ENCODE measurements at regions not wholly inside any gene's neighbourhood (a gene's known extent, or its start where the extent isn't known, plus 50 kb on each side); places are given as distances from the start of the nearest gene placed in this dataset.

- H3K79me1 ChIP-seq (ENCODE audit: low read length): no peaks in the 10 kb centered on the region
- no peak overlapping the region for H3K23ac ChIP-seq (ENCODE audit: low read length)
Observed at GRCh38 chr7:54931532-54931931, 87.3 kb upstream of the EGFR start.

DNA sequence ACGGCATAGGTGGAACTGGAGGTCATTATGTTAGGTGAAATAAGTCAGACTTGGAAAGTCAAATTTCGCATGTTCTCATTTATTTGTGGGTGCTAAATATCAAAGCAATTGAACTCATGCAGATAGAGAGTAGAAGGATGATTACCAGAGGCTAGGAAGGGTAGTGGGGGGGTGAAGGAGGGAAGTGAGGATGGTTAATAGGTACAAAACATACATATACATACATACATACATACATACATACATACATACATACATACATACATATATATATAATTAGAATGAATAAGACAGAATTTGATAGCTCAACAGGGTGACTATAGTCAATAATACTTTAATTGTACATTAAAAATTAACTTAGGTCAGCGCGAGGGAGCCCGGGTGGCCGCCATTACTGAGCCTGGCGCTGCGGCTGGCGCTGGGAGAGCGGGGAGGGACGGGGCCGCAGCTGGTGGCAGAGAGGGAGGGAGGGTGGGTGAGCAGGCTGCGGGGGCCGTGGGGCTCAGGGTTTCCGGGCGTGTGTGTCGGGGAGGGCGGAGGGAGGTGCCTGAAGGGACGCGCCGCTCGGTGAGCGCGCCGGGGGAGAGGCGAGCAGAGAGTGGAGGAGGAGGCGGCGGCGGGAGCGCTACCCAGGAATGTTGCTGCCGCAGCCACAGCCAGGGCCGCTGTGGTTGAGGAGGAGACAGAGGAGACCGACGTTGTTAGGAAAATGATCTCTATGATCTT lies 85.8 kb upstream of the EGFR start:
- H3K18ac ChIP-seq (ENCODE audit: low read length): no peak overlapping the region
- H2BK12ac ChIP-seq (ENCODE audit: low read length): no peak overlapping the region
- no peak overlapping the region for H3K4ac ChIP-seq (ENCODE audit: low read depth, low read length)
- no peak overlapping the region for H3K27ac ChIP-seq (ENCODE audit: low read depth, low read length)
- no peak overlapping the region for H2BK5ac ChIP-seq (ENCODE audit: low read depth, low read length, poor library complexity)
- no peaks in the 10 kb centered on the region for H3K27me3 ChIP-seq (ENCODE audit: insufficient read depth, low read length)
- DNase-seq: peak; percentile 17 to 51
- no peak overlapping the region for H4K91ac ChIP-seq (ENCODE audit: low read depth, low read length)
- H2AK5ac ChIP-seq (ENCODE audit: low read length): no peak overlapping the region
- no peak overlapping the region for H3K9ac ChIP-seq (ENCODE audit: low read length)
- peak overlapping the region; percentile 35 for H4K8ac ChIP-seq (ENCODE audit: low read depth, low read length)
- peak overlapping the region; percentile 53 for H3K4me2 ChIP-seq (ENCODE audit: low read length)
- no peak overlapping the region for H2BK120ac ChIP-seq (ENCODE audit: insufficient read depth, low read length, poor library complexity)
- no peaks in the 10 kb centered on the region for H3K36me3 ChIP-seq (ENCODE audit: control insufficient read depth in 1 of 2, insufficient read depth in 2 of 2, low read length in 2 of 2)
- H3K23ac ChIP-seq (ENCODE audit: low read length): no peak overlapping the region
- WGBS (ENCODE audit: extremely low coverage, insufficient coverage, insufficient read length): no CpG with 5 or more reads among the region's 34 CpGs
- H3K9me3 ChIP-seq (ENCODE audit: insufficient read depth, low read depth, low read length): no peaks in the 10 kb centered on the region
- H3K14ac ChIP-seq (ENCODE audit: low read length): no peak overlapping the region
- peak overlapping the region; percentile 70 for H3K4me3 ChIP-seq (ENCODE audit: low read depth, low read length)
- H3K79me1 ChIP-seq (ENCODE audit: low read length): no peaks in the 10 kb centered on the region
- H3K79me2 ChIP-seq (ENCODE audit: control insufficient read depth, insufficient read depth, low read length, poor library complexity): no peaks in the 10 kb centered on the region
- H4K12ac ChIP-seq (ENCODE audit: low read depth, low read length): no peak overlapping the region
- H3K4me1 ChIP-seq (ENCODE audit: control insufficient read depth in 1 of 2, insufficient read depth in 2 of 2, low read length in 2 of 2): no peaks in the 10 kb centered on the region
- no peak overlapping the region for H2AFZ ChIP-seq (ENCODE audit: insufficient read depth, low read length, poor library complexity)

More at GRCh38 chr7:54931532-54931931, 87.3 kb upstream of the EGFR start:
- H3K9ac ChIP-seq (ENCODE audit: low read length): no peak overlapping the region
- no peak overlapping the region for H3K4me3 ChIP-seq (ENCODE audit: low read depth, low read length)
- no peak overlapping the region for H3K18ac ChIP-seq (ENCODE audit: low read length)
- WGBS (ENCODE audit: extremely low coverage, insufficient coverage, insufficient read length): no CpG with 5 or more reads among the region's 1 CpG
- H3K4me1 ChIP-seq (ENCODE audit: control insufficient read depth in 1 of 2, insufficient read depth in 2 of 2, low read length in 2 of 2): peaks cover 0 to 2% of the 10 kb centered on the region in 2 experiments
- H2BK120ac ChIP-seq (ENCODE audit: insufficient read depth, low read length, poor library complexity): no peak overlapping the region
- no peaks in the 10 kb centered on the region for H3K79me2 ChIP-seq (ENCODE audit: control insufficient read depth, insufficient read depth, low read length, poor library complexity)
- H3K14ac ChIP-seq (ENCODE audit: low read length): no peak overlapping the region
- no peak overlapping the region for H2AK5ac ChIP-seq (ENCODE audit: low read length)
- no peak for DNase-seq
- H2BK12ac ChIP-seq (ENCODE audit: low read length): no peak overlapping the region
- no peak overlapping the region for H2BK5ac ChIP-seq (ENCODE audit: low read depth, low read length, poor library complexity)
- H3K9me3 ChIP-seq (ENCODE audit: insufficient read depth, low read depth, low read length): no peaks in the 10 kb centered on the region
- no peak overlapping the region for H4K12ac ChIP-seq (ENCODE audit: low read depth, low read length)
- H3K4ac ChIP-seq (ENCODE audit: low read depth, low read length): no peak overlapping the region
- no peak overlapping the region for H2AFZ ChIP-seq (ENCODE audit: insufficient read depth, low read length, poor library complexity)
- H3K27me3 ChIP-seq (ENCODE audit: insufficient read depth, low read length): no peaks in the 10 kb centered on the region
- H4K91ac ChIP-seq (ENCODE audit: low read depth, low read length): no peak overlapping the region
- H3K36me3 ChIP-seq (ENCODE audit: control insufficient read depth in 1 of 2, insufficient read depth in 2 of 2, low read length in 2 of 2): no peaks in the 10 kb centered on the region
- no peak overlapping the region for H4K8ac ChIP-seq (ENCODE audit: low read depth, low read length)
- H3K27ac ChIP-seq (ENCODE audit: low read depth, low read length): no peak overlapping the region
- H3K4me2 ChIP-seq (ENCODE audit: low read length): no peak overlapping the region

DNA sequence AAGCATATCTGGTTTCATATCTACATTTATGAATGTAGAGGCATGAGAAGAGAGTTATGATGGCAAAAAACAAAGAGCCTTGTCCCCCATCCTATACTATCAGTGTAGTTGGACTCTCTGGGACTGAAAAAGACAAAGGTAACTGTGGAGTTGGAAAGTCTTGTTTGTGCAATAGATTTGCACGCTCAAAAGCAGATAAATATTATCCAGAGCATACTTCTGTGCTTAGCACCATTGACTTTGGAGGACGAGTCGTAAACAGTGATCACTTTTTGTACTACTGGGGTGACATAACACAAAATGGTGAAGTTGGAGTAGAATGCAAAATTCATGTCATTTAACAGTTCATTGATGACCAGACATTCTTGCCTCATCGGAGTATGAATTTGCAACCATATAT lies 85.2 kb upstream of the EGFR start:
- Histone ChIP-seq H3K36me3 (ENCODE audit: control insufficient read depth in 1 of 2, insufficient read depth in 2 of 2, low read length in 2 of 2) (no peaks in the 10 kb centered on the region), H4K8ac (ENCODE audit: low read depth, low read length) (no peak overlapping the region), H3K79me1 (ENCODE audit: low read length) (no peaks in the 10 kb centered on the region), H2AFZ (ENCODE audit: insufficient read depth, low read length, poor library complexity) (no peak overlapping the region), H3K9me3 (ENCODE audit: insufficient read depth, low read depth, low read length) (no peaks in the 10 kb centered on the region), H3K4ac (ENCODE audit: low read depth, low read length) (no peak overlapping the region), H3K27me3 (ENCODE audit: insufficient read depth, low read length) (no peaks in the 10 kb centered on the region), H3K18ac (ENCODE audit: low read length) (no peak overlapping the region), H2BK12ac (ENCODE audit: low read length) (no peak overlapping the region), H4K12ac (ENCODE audit: low read depth, low read length) (no peak overlapping the region), H4K91ac (ENCODE audit: low read depth, low read length) (no peak overlapping the region), H3K9ac (ENCODE audit: low read length) (no peak overlapping the region), H3K4me1 (ENCODE audit: control insufficient read depth in 1 of 2, insufficient read depth in 2 of 2, low read length in 2 of 2) (no peaks in the 10 kb centered on the region), H3K27ac (ENCODE audit: low read depth, low read length) (no peak overlapping the region), H3K14ac (ENCODE audit: low read length) (no peak overlapping the region), H3K79me2 (ENCODE audit: control insufficient read depth, insufficient read depth, low read length, poor library complexity) (no peaks in the 10 kb centered on the region), H3K4me2 (ENCODE audit: low read length) (peak overlapping the region; percentile 54), H2BK5ac (ENCODE audit: low read depth, low read length, poor library complexity) (no peak overlapping the region), H2BK120ac (ENCODE audit: insufficient read depth, low read length, poor library complexity) (no peak overlapping the region), H2AK5ac (ENCODE audit: low read length) (no peak overlapping the region), H3K23ac (ENCODE audit: low read length) (no peak overlapping the region), H3K4me3 (ENCODE audit: low read depth, low read length) (no peak overlapping the region)
- WGBS (ENCODE audit: extremely low coverage, insufficient coverage, insufficient read length): no CpG with 5 or more reads among the region's 4 CpGs
- DNase-seq: no peak

GRCh38 chr7:54940748-54941147 lies 78.1 kb upstream of the EGFR start:
- no CpG with 5 or more reads among the region's 3 CpGs for WGBS (ENCODE audit: extremely low coverage, insufficient coverage, insufficient read length)
- no peak overlapping the region for H3K4ac ChIP-seq (ENCODE audit: low read depth, low read length)
- no peak overlapping the region for H2BK120ac ChIP-seq (ENCODE audit: insufficient read depth, low read length, poor library complexity)
- no peaks in the 10 kb centered on the region for H3K79me2 ChIP-seq (ENCODE audit: control insufficient read depth, insufficient read depth, low read length, poor library complexity)
- no peaks in the 10 kb centered on the region for H3K36me3 ChIP-seq (ENCODE audit: control insufficient read depth in 1 of 2, insufficient read depth in 2 of 2, low read length in 2 of 2)
- no peak overlapping the region for H2BK12ac ChIP-seq (ENCODE audit: low read length)
- H3K4me3 ChIP-seq (ENCODE audit: low read depth, low read length): no peak overlapping the region
- no peak overlapping the region for H4K91ac ChIP-seq (ENCODE audit: low read depth, low read length)
- H3K4me1 ChIP-seq (ENCODE audit: control insufficient read depth in 1 of 2, insufficient read depth in 2 of 2, low read length in 2 of 2): no peaks in the 10 kb centered on the region
- no peaks in the 10 kb centered on the region for H3K9me3 ChIP-seq (ENCODE audit: insufficient read depth, low read depth, low read length)
- no peak overlapping the region for H2AFZ ChIP-seq (ENCODE audit: insufficient read depth, low read length, poor library complexity)
- H3K79me1 ChIP-seq (ENCODE audit: low read length): no peaks in the 10 kb centered on the region
- H3K14ac ChIP-seq (ENCODE audit: low read length): no peak overlapping the region
- H4K8ac ChIP-seq (ENCODE audit: low read depth, low read length): no peak overlapping the region
- H3K23ac ChIP-seq (ENCODE audit: low read length): no peak overlapping the region
- DNase-seq: no peak
- no peak overlapping the region for H3K18ac ChIP-seq (ENCODE audit: low read length)
- no peak overlapping the region for H2BK5ac ChIP-seq (ENCODE audit: low read depth, low read length, poor library complexity)
- no peak overlapping the region for H3K9ac ChIP-seq (ENCODE audit: low read length)
- H3K4me2 ChIP-seq (ENCODE audit: low read length): no peak overlapping the region
- H3K27me3 ChIP-seq (ENCODE audit: insufficient read depth, low read length): no peaks in the 10 kb centered on the region
- H2AK5ac ChIP-seq (ENCODE audit: low read length): no peak overlapping the region
- H3K27ac ChIP-seq (ENCODE audit: low read depth, low read length): no peak overlapping the region
- H4K12ac ChIP-seq (ENCODE audit: low read depth, low read length): no peak overlapping the region
